ENCODE measurements at regions not wholly inside any gene's neighbourhood (a gene's known extent, or its start where the extent isn't known, plus 50 kb on each side); places are given as distances from the start of the nearest gene placed in this dataset.

DNA sequence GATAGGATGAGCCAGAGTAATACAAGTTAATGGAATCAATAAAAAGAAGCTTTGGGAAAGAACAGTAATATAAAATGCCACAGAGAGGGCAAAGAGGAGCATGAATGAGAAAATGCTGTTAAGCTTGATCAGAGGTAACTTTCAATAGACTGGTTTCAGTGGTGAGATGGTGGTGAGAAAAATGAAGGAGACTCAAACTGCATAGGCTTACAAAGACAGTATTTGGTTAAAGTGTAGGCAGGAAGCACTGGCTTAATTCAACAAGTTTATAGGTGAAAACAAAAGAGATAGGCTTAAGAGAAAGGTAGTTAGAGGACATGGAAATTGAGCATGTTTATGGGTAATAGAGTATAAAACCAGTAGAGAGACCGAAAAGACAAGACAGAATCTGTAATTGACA is 298.6 kb upstream of the ADAMTS5 start:
- TF ChIP-seq, protein P1, sequence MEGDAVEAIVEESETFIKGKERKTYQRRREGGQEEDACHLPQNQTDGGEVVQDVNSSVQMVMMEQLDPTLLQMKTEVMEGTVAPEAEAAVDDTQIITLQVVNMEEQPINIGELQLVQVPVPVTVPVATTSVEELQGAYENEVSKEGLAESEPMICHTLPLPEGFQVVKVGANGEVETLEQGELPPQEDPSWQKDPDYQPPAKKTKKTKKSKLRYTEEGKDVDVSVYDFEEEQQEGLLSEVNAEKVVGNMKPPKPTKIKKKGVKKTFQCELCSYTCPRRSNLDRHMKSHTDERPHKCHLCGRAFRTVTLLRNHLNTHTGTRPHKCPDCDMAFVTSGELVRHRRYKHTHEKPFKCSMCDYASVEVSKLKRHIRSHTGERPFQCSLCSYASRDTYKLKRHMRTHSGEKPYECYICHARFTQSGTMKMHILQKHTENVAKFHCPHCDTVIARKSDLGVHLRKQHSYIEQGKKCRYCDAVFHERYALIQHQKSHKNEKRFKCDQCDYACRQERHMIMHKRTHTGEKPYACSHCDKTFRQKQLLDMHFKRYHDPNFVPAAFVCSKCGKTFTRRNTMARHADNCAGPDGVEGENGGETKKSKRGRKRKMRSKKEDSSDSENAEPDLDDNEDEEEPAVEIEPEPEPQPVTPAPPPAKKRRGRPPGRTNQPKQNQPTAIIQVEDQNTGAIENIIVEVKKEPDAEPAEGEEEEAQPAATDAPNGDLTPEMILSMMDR (conservative IDR thresholded peaks at IDR 0.05 in 1 of 2, IDR thresholded peaks at IDR 0.05 in 1 of 2; ENCODE audit: extremely low read depth in 1 of 2, insufficient read depth in 1 of 2, low read depth in 1 of 2, low read length in 2 of 2): no peak
- no peak for TF ChIP-seq EZH2 (IDR thresholded peaks at IDR 0.05; ENCODE audit: borderline replicate concordance, low read length)
